ENCODE measurements at regions not wholly inside any gene's neighbourhood (a gene's known extent, or its start where the extent isn't known, plus 50 kb on each side); places are given as distances from the start of the nearest gene placed in this dataset.

DNA sequence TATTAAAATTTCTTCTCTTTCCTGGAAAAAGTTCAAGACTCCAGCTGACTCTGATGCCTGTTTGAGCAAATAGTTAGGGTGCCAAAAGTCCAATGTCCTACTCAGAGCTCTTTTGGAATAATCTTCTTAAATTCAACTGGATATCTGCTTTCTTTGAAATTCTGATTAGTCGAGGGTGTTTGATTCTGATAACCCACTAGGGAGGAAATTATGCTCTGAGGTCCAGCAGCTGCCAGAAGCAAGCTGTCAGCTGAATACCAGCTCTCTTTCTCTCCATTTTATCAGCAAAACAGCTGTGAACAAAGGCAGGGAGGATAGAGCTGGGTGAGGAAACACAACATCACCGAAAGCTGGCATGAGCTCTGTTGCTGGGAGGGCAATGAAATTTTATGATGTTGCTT lies 141.5 kb downstream of the CAND1 start:
- TF ChIP-seq, protein P1, sequence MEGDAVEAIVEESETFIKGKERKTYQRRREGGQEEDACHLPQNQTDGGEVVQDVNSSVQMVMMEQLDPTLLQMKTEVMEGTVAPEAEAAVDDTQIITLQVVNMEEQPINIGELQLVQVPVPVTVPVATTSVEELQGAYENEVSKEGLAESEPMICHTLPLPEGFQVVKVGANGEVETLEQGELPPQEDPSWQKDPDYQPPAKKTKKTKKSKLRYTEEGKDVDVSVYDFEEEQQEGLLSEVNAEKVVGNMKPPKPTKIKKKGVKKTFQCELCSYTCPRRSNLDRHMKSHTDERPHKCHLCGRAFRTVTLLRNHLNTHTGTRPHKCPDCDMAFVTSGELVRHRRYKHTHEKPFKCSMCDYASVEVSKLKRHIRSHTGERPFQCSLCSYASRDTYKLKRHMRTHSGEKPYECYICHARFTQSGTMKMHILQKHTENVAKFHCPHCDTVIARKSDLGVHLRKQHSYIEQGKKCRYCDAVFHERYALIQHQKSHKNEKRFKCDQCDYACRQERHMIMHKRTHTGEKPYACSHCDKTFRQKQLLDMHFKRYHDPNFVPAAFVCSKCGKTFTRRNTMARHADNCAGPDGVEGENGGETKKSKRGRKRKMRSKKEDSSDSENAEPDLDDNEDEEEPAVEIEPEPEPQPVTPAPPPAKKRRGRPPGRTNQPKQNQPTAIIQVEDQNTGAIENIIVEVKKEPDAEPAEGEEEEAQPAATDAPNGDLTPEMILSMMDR (IDR thresholded peaks at IDR 0.05; ENCODE audit: poor library complexity, severe bottlenecking), result no peak
- TF ChIP-seq EP300 (conservative IDR thresholded peaks at IDR 0.05; ENCODE audit: poor library complexity, severe bottlenecking), result no peak
- TF ChIP-seq POLR2AphosphoS5 (IDR thresholded peaks at IDR 0.05), result no peak
- no peak for TF ChIP-seq EZH2 (IDR thresholded peaks at IDR 0.05; ENCODE audit: borderline replicate concordance, insufficient read depth, low read length, poor library complexity, severe bottlenecking)

All from neural cell (in vitro differentiated cells).